Endothelial cell of umbilical vein (primary cell): ENCODE measurements at regions not wholly inside any gene's neighbourhood (a gene's known extent, or its start where the extent isn't known, plus 50 kb on each side); places are given as distances from the start of the nearest gene placed in this dataset.

Source experiments
- BruUV-seq: library from RNA; stranded (reverse); fragments of 400-500 nt; replicated peaks from 2 replicates; lab custom pipeline; 2021; lab: Mats Ljungman, UMichigan
- CTCF ChIA-PET: fragments of 300-600, 350-600 bp; sonication (Branson Sonifier 250); formaldehyde crosslinking; loops from one replicate; lab custom pipeline; 2021; ENCODE audit warnings: antibody characterized with exemption, inconsistent platforms; lab: Charles Lee
- POLR2A ChIA-PET: fragments of 300-600, 350-600 bp; sonication (Branson Sonifier 250); formaldehyde crosslinking; loops from one replicate; lab custom pipeline; 2021; ENCODE audit warnings: antibody characterized with exemption, inconsistent platforms; lab: Charles Lee
- DNase-seq: peaks from one replicate; pipeline ENCODE4 v3.0.0-alpha.2; 2011; ENCODE audit warnings: low read depth, low spot score
- FAIRE-seq: peaks from 2 replicates; lab custom pipeline; 2011; peaks lifted over from hg19 to GRCh38; lab: Jason Lieb, UNC
- H2AFZ ChIP-seq: 2 replicates; pipeline ENCODE4 v1.6.0; 2012; ENCODE audit warnings: low read depth, low read length, control low read depth, inconsistent platforms
- H3K27ac ChIP-seq: 2 replicates; pipeline ENCODE4 v1.5.1; 2011; ENCODE audit warnings: low read depth, mild to moderate bottlenecking, control low read depth, low read length, moderate library complexity; ENCODE audit not compliant: insufficient read depth
- H3K27me3 ChIP-seq, 2 experiments: 2 replicates each; pipeline versions ENCODE4 v1.6.0 to v1.6.1; 2011; ENCODE audit warnings: low read length in 2 of 2, mixed read lengths in 1 of 2; ENCODE audit not compliant: control insufficient read depth in 2 of 2, insufficient read depth in 2 of 2
- H3K36me3 ChIP-seq, 2 experiments: 2 replicates in 1 of 2; 3 replicates in 1 of 2; pipeline ENCODE4 v1.5.1; 2011; ENCODE audit warnings: low read length in 2 of 2, mild to moderate bottlenecking in 1 of 2, moderate library complexity in 1 of 2; ENCODE audit not compliant: control insufficient read depth in 2 of 2, insufficient read depth in 2 of 2; ENCODE audit errors: extremely low read depth in 1 of 2
- H3K4me1 ChIP-seq: 3 replicates; pipeline ENCODE4 v1.5.1; 2011; ENCODE audit warnings: mild to moderate bottlenecking, low read length; ENCODE audit not compliant: control insufficient read depth, insufficient read depth; ENCODE audit errors: extremely low read depth
- H3K4me2 ChIP-seq: 2 replicates; pipeline ENCODE4 v1.6.1; 2011; ENCODE audit warnings: low read length, control low read depth, mixed read lengths; ENCODE audit not compliant: insufficient read depth
- H3K4me3 ChIP-seq, 3 experiments: fragments of 200-600 bp in 1 of 3; sonication (generic), shearing (Covaris generic) in 1 of 3; replicated peaks in 1 of 3; 2 replicates each; pipeline ENCODE4 v1.5.1; 2011 to 2016; ENCODE audit warnings: control low read depth in 3 of 3, low read length in 3 of 3, mild to moderate bottlenecking in 2 of 3, inconsistent platforms in 1 of 3, low read depth in 1 of 3, moderate library complexity in 1 of 3; ENCODE audit not compliant: insufficient read depth in 1 of 3
- H3K79me2 ChIP-seq: 2 replicates; pipeline ENCODE4 v1.6.0; 2012; ENCODE audit warnings: low read length, inconsistent platforms; ENCODE audit not compliant: control insufficient read depth, insufficient read depth
- H3K9ac ChIP-seq: replicated peaks from 2 replicates; pipeline ENCODE3; 2011; ENCODE audit warnings: low read length, control low read depth; ENCODE audit not compliant: insufficient read depth; ENCODE audit errors: extremely low read depth
- H3K9me1 ChIP-seq: replicated peaks from 3 replicates; pipeline ENCODE4 v1.6.0; 2011; ENCODE audit warnings: mild to moderate bottlenecking, low read length; ENCODE audit not compliant: control insufficient read depth, insufficient read depth; ENCODE audit errors: extremely low read depth
- H3K9me3 ChIP-seq: replicated peaks from 2 replicates; pipeline ENCODE4 v1.5.1; 2012; ENCODE audit warnings: low read length, inconsistent platforms; ENCODE audit not compliant: control insufficient read depth, insufficient read depth
- H4K20me1 ChIP-seq: replicated peaks from 2 replicates; pipeline ENCODE3; 2011; ENCODE audit warnings: mild to moderate bottlenecking, low read length; ENCODE audit not compliant: control insufficient read depth, insufficient read depth; ENCODE audit errors: extremely low read depth
- CTCF ChIP-seq, 2 donors: IDR thresholded peaks; 1 replicate in 1 of 2; 2 replicates in 1 of 2; pipeline ENCODE4 v1.5.1; 2011; ENCODE audit warnings: low read length in 2 of 2, mild to moderate bottlenecking in 2 of 2, moderate library complexity in 2 of 2, control low read depth in 1 of 2, inconsistent platforms in 1 of 2, low read depth in 1 of 2; ENCODE audit not compliant: insufficient read depth in 1 of 2; ENCODE audit errors: extremely low read depth in 1 of 2
- EZH2 ChIP-seq: IDR thresholded peaks from 2 replicates; pipeline ENCODE4 v1.6.1; 2012; ENCODE audit warnings: borderline replicate concordance, low read depth, mild to moderate bottlenecking, moderate library complexity, low read length, inconsistent platforms; ENCODE audit not compliant: severe bottlenecking
- FOS ChIP-seq: IDR thresholded peaks from 2 replicates; pipeline ENCODE4 v1.6.1; 2011; ENCODE audit warnings: mild to moderate bottlenecking, low read length, moderate library complexity, borderline replicate concordance; ENCODE audit not compliant: insufficient read depth
- MYC ChIP-seq: IDR thresholded peaks from one replicate; pipeline ENCODE4 v1.6.1; 2011; ENCODE audit warnings: mild to moderate bottlenecking, low read depth, low read length
- POLR2AphosphoS5 ChIP-seq: IDR thresholded peaks from 2 replicates; pipeline ENCODE4 v1.6.1; 2012; ENCODE audit warnings: low read depth, mild to moderate bottlenecking, control low read depth, low read length, moderate library complexity; ENCODE audit not compliant: insufficient read depth
- dilution Hi-C: fragments of 300-500 bp; cut with MboI; formaldehyde crosslinking; loops from one replicate; pipeline ENCODE4 v1.15.0; 2019; ENCODE audit warnings: low sequenced_read_pairs; ENCODE audit not compliant: extremely low pct_ligation_motif_present
- intact Hi-C: fragments of 100-400 bp; cut with micrococcal nuclease; formaldehyde crosslinking; loops from one replicate; pipeline ENCODE4 v1.10.0; 2022

DNA sequence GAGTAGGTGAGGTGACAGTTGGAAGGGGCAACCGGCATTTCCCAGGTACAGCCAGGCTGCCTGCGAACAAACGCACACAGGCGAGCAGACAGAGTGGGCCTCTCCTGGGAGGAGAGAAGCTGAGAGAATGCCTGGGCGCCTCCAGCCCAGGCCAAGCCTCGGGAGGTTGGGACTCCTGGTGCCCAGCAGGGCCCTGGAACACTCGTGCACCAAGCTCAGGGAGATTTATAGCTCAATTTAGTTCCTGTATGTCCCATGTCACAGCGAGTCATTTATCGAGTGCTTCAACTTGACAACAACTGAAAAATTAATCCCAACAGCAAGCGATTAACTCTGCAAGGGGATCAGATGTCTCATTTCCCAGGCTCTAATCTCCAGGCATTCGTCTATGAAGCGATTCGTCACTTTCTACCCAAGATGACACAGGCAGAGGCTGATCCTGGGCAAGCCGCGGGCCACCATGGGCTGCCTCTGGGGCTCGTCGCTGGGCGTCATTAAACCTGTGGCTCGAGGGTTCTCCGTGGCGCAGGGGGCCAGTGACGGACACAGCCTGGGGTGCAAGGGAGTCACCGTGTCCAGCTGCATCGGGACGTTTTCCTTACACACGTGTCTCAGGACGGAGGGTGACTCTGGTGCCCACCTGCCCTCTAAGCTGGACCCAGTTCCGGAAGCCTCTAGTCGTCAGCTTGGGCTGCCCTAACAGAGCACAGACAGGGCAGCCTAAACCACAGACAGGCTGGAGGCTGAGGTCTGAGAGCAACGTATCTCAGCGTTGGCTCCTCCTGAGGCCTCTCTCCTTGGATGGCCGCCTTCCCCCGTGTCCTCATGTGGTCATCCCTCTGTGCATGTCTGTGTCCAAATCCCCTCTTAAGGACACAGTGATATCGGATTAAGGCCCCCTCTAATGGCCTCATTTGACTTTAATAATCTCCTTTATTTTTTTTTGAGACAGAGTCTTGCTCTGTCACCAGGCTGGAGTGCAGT, 154.1 kb downstream of the CTTN start:
- no peak overlapping the region for H3K4me3 ChIP-seq
- intact Hi-C loops = no loop called here
- no peaks in the 10 kb centered on the region for H3K4me1 ChIP-seq
- H4K20me1 ChIP-seq = no peaks in the 10 kb centered on the region
- no peaks in the 10 kb centered on the region for H3K36me3 ChIP-seq
- POLR2A ChIA-PET = no interaction called here
- DNase-seq (no peak), FAIRE-seq (no peak)
- H3K4me2 ChIP-seq = no peak overlapping the region
- H3K9me3 ChIP-seq = no peaks in the 10 kb centered on the region
- no peaks in the 10 kb centered on the region for H3K9me1 ChIP-seq
- TF ChIP-seq FOS = no peak
- no peak for TF ChIP-seq CTCF (IDR thresholded peaks at IDR 0.05; ENCODE audit: extremely low read depth in 1 of 2, insufficient read depth in 1 of 2, low read depth in 1 of 2, low read length in 2 of 2)
- no peak for TF ChIP-seq EZH2
- no peak for TF ChIP-seq POLR2AphosphoS5
- no peak for TF ChIP-seq MYC
- H3K27me3 ChIP-seq = no peaks in the 10 kb centered on the region
- no peaks in the 10 kb centered on the region for H3K79me2 ChIP-seq
- dilution Hi-C loops = no loop called here
- no TSS peak for BruUV-seq
- CTCF ChIA-PET = no interaction called here
- H2AFZ ChIP-seq = no peak overlapping the region
- H3K9ac ChIP-seq = no peak overlapping the region
- H3K27ac ChIP-seq = no peak overlapping the region
